ENCODE measurements at regions not wholly inside any gene's neighbourhood (a gene's known extent, or its start where the extent isn't known, plus 50 kb on each side); places are given as distances from the start of the nearest gene placed in this dataset.

GRCh38 chr3:103767635-103768034, 1332.8 kb downstream of the ZPLD1 start:
- no peak for TF ChIP-seq CTCF (IDR thresholded peaks at IDR 0.05; ENCODE audit: borderline replicate concordance, insufficient read depth, low read depth, low read length)
- no peak overlapping the region for H3K4me3 ChIP-seq (ENCODE audit: low read depth, low read length)

- H3K4me3 ChIP-seq (ENCODE audit: low read depth, low read length) = no peak overlapping the region
- TF ChIP-seq CTCF (IDR thresholded peaks at IDR 0.05; ENCODE audit: borderline replicate concordance, insufficient read depth, low read depth, low read length) = no peak
These were observed 1350.2 kb downstream of the ZPLD1 start for GRCh38 chr3:103785017-103785416.

- TF ChIP-seq CTCF (IDR thresholded peaks at IDR 0.05; ENCODE audit: borderline replicate concordance, insufficient read depth, low read depth, low read length) = no peak
- H3K4me3 ChIP-seq (ENCODE audit: low read depth, low read length) = no peak overlapping the region
These were observed 1350.7 kb downstream of the ZPLD1 start for GRCh38 chr3:103785537-103785936.

- TF ChIP-seq CTCF (IDR thresholded peaks at IDR 0.05; ENCODE audit: borderline replicate concordance, insufficient read depth, low read depth, low read length) = no peak
- H3K4me3 ChIP-seq (ENCODE audit: low read depth, low read length) = no peak overlapping the region
These were observed 1351.5 kb downstream of the ZPLD1 start for GRCh38 chr3:103786296-103786695.

GRCh38 chr3:103787164-103787871, 1352.5 kb downstream of the ZPLD1 start:
- no peak for TF ChIP-seq CTCF (IDR thresholded peaks at IDR 0.05; ENCODE audit: borderline replicate concordance, insufficient read depth, low read depth, low read length)

GRCh38 chr3:103787879-103788278, 1353.1 kb downstream of the ZPLD1 start:
- TF ChIP-seq CTCF (IDR thresholded peaks at IDR 0.05; ENCODE audit: borderline replicate concordance, insufficient read depth, low read depth, low read length) = no peak
- no peak overlapping the region for H3K4me3 ChIP-seq (ENCODE audit: low read depth, low read length)

More at GRCh38 chr3:103787164-103787871, 1352.5 kb downstream of the ZPLD1 start:
- no peak overlapping the region for H3K4me3 ChIP-seq (ENCODE audit: low read depth, low read length)

- no peak overlapping the region for H3K4me3 ChIP-seq (ENCODE audit: low read depth, low read length)
- TF ChIP-seq CTCF (IDR thresholded peaks at IDR 0.05; ENCODE audit: borderline replicate concordance, insufficient read depth, low read depth, low read length) = no peak
These were observed 1357.1 kb downstream of the ZPLD1 start for GRCh38 chr3:103791786-103792515.
